IPS DF 6.9 (cell line): ENCODE measurements at regions not wholly inside any gene's neighbourhood (a gene's known extent, or its start where the extent isn't known, plus 50 kb on each side); places are given as distances from the start of the nearest gene placed in this dataset.
A peak's percentile ranks its signal among the peaks of the same experiment; 100 is the strongest.
"Not testable (repeated sequence)": the region's sequence is repeated elsewhere in the genome, so short reads cannot be mapped to it uniquely, and the experiment has no call there.

Source experiments
- DNase-seq: peaks from one replicate; pipeline ENCODE4 v3.0.0-alpha.2; 2013; ENCODE audit warnings: low read depth, low spot score
- H3K27ac ChIP-seq: one replicate; pipeline ENCODE4 v1.5.1; 2013; ENCODE audit warnings: low read length, control low read depth
- H3K27me3 ChIP-seq: 2 replicates; pipeline ENCODE4 v1.6.1; 2013; ENCODE audit warnings: mild to moderate bottlenecking, low read length; ENCODE audit not compliant: control insufficient read depth, insufficient read depth
- H3K36me3 ChIP-seq: 2 replicates; pipeline ENCODE4 v1.6.1; 2013; ENCODE audit warnings: low read length; ENCODE audit not compliant: control insufficient read depth, insufficient read depth
- H3K4me1 ChIP-seq: 2 replicates; pipeline ENCODE4 v1.6.1; 2013; ENCODE audit warnings: low read length; ENCODE audit not compliant: control insufficient read depth, insufficient read depth
- H3K4me3 ChIP-seq: 2 replicates; pipeline ENCODE4 v1.5.1; 2013; ENCODE audit warnings: mild to moderate bottlenecking, low read length
- H3K9me3 ChIP-seq: 2 replicates; pipeline ENCODE4 v1.6.1; 2013; ENCODE audit warnings: low read length, inconsistent platforms; ENCODE audit not compliant: control insufficient read depth, insufficient read depth
- WGBS: extraction: QIAGEN DNeasy Blood & Tissue Kit; methylation state at CpG from one replicate; pipeline ENCODE4 v1.1.7; 2013; ENCODE audit warnings: mixed read lengths, missing lambda C conversion rate; ENCODE audit not compliant: insufficient read length, insufficient coverage; 5-methylcytosine and 5-hydroxymethylcytosine counted together

DNA sequence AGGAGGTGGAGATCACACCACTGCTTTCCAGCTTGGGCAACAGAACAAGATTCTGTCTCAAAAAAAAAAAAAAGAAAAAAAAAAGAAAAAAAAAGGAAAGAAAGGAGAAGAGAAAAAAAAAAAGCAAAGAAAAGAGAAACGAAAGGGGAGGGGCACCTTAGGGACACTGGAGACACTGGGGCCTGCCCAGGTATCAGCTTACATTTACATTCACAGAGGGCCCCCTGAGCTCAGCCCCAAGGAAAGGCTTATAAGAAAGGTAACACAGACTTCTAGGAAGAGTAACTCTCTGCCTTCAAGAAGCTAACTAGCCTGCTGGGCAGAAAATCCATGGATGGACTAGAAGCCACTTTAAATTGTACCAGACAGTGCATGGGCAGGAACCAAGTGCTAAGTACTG lies 108.8 kb downstream of the NPY start:
- no peaks in the 10 kb centered on the region for H3K27me3 ChIP-seq
- no CpG with 5 or more reads among the region's 1 CpG for WGBS
- no peaks in the 10 kb centered on the region for H3K36me3 ChIP-seq
- H3K9me3 ChIP-seq = no peaks in the 10 kb centered on the region
- DNase-seq = no peak
- H3K4me3 ChIP-seq = no peak overlapping the region
- H3K27ac ChIP-seq = no peak overlapping the region
- H3K4me1 ChIP-seq = peaks cover 14% of the 10 kb centered on the region

DNA sequence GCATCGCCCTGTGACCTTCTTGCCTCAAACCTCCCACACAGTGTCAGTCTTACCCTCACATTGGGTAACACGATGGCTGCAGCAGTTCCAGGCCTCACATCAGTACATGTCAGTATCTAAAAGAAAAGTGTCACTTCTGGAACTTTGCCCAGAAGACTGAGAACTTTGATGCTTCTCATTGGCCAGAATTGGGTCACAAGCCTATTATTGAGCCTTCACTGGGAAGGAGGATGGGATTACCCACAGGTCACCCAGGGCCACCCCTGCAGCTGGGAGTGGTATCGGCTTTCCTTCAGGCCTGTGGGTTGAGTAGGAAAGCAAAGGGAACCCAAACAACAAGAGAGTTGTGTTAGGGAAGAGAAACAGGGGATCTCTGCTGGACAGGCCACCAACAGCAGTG lies 111.5 kb downstream of the NPY start:
- no CpG with 5 or more reads among the region's 3 CpGs for whole genome bisulfite sequencing
- Histone ChIP-seq H3K4me1 (peaks cover 12% of the 10 kb centered on the region), H3K27ac (no peak overlapping the region), H3K36me3 (no peaks in the 10 kb centered on the region; the same call in 1 of the 2 replicates), H3K27me3 (no peaks in the 10 kb centered on the region), H3K9me3 (no peaks in the 10 kb centered on the region), H3K4me3 (no peak overlapping the region; the same call in 1 of the 2 replicates)
- no peak for DNase-seq

- peak overlapping the region; percentile 56; the same call in 1 of the 2 replicates for H3K4me3 ChIP-seq
- peaks cover 10% of the 10 kb centered on the region for H3K4me1 ChIP-seq
- H3K27ac ChIP-seq, H3K9me3 ChIP-seq, H3K36me3 ChIP-seq, H3K27me3 ChIP-seq, DNase-seq: not testable (repeated sequence)
- no CpG with 5 or more reads among the region's 13 CpGs for WGBS
Observed at GRCh38 chr7:24396387-24396786, 112.4 kb downstream of the NPY start.

DNA sequence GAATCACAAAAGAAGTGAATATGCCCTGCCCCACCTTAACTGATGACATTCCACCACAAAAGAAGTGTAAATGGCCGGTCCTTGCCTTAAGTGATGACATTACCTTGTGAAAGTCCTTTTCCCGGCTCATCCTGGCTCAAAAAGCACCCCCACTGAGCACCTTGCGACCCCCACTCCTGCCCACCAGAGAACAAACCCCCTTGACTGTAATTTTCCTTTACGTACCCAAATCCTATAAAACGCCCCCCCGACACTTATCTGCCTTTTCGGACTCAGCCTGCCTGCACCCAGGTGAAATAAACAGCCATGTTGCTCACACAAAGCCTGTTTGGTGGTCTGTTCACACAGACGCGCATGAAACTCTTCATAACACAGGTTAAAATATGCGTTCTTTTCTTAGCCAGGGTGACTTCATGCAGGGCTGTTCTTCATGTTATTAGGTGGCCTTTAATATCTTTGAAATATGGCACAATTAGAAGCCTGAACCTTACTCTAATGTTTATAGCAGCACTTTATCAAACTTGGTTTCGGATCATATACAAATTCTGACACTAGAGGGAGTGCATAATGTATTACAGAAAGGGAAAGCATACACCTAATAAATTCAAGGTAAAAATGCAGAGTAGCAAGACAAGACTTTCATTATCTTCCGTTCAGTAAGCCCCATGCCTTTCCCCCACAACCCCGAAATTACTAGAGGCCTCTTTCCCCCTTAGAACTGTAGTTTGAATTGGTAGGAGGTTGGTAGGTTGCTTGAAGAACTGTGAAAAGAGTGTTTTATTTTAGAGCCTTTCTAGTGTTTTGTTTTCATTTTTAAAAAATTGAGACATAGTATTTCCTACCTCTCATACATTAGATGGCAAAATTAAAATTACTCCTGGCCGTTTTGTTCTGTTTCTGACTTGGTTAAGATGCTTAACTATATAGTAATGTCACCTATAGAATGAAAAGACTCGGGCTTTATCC lies 117.9 kb downstream of the NPY start:
- DNase-seq = no peak
- no CpG with 5 or more reads among the region's 15 CpGs for WGBS
- peak overlapping the region; percentile 62; the same call in 1 of the 2 replicates for H3K4me3 ChIP-seq
- peaks cover 8% of the 10 kb centered on the region; the same call in 1 of the 2 replicates for H3K4me1 ChIP-seq
- no peak overlapping the region for H3K27ac ChIP-seq
- H3K36me3 ChIP-seq = peaks cover 20% of the 10 kb centered on the region
- H3K27me3 ChIP-seq = no peaks in the 10 kb centered on the region
- no peaks in the 10 kb centered on the region for H3K9me3 ChIP-seq

DNA sequence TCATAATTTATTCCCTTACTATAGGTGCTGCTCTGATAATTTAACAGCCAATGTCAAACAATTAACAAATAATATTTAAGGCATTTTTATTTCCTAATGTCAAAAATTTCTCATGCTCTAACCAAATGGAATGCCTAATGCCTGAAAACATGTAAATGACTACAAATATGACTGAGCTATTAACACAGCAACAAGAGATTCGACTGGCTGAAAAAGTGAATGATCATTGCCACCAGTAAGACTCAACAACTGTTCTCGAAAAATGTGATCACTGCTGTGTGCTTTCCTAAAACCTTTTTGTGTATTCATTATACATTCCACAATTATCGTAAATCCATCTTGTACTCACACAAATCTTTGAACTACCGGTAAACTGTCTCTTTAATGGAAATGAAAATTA lies 118.7 kb downstream of the NPY start:
- Histone ChIP-seq H3K27me3 (no peaks in the 10 kb centered on the region), H3K36me3 (peaks cover 20% of the 10 kb centered on the region), H3K4me1 (peaks cover 8% of the 10 kb centered on the region; the same call in 1 of the 2 replicates), H3K9me3 (no peaks in the 10 kb centered on the region), H3K4me3 (peak overlapping the region; percentile 13; the same call in 1 of the 2 replicates), H3K27ac (no peak overlapping the region)
- no CpG with 5 or more reads among the region's 4 CpGs for WGBS
- no peak for DNase-seq

DNA sequence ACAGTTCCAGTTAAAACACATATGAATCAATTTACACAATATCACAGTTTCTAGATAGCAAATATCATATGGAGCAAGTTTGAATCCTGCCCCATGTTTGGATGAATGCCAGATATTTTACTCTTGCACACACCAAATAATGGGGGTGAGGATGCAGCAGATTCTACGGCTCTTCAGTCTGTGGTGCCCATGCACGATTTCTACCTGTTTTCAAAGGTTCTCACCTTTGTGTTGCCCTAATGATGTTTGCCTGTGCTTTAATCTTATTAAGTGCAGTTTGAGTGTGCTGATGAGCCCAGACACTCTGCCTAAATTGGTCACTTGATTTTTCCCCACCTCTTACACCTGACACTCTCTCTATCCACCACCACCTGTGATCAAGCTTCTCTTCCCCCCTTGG lies 119.6 kb downstream of the NPY start:
- no peak overlapping the region for H3K27ac ChIP-seq
- no peaks in the 10 kb centered on the region for H3K27me3 ChIP-seq
- peaks cover 8% of the 10 kb centered on the region; the same call in 1 of the 2 replicates for H3K4me1 ChIP-seq
- peaks cover 20% of the 10 kb centered on the region for H3K36me3 ChIP-seq
- no peak for DNase-seq
- WGBS = no CpG with 5 or more reads among the region's 2 CpGs
- no peak overlapping the region for H3K4me3 ChIP-seq
- no peaks in the 10 kb centered on the region for H3K9me3 ChIP-seq

GRCh38 chr7:24404315-24404714 lies 120.3 kb downstream of the NPY start:
- Histone ChIP-seq H3K27ac (no peak overlapping the region), H3K4me3 (no peak overlapping the region), H3K27me3 (no peaks in the 10 kb centered on the region), H3K4me1 (peaks cover 8% of the 10 kb centered on the region; the same call in 1 of the 2 replicates), H3K9me3 (no peaks in the 10 kb centered on the region), H3K36me3 (peaks cover 20% of the 10 kb centered on the region)
- no peak for DNase-seq
- no CpG with 5 or more reads among the region's 6 CpGs for WGBS

- DNase-seq = no peak
- Histone ChIP-seq H3K27ac (no peak overlapping the region), H3K27me3 (no peaks in the 10 kb centered on the region), H3K4me3 (no peak overlapping the region), H3K36me3 (peaks cover 20% of the 10 kb centered on the region), H3K4me1 (peaks cover 8% of the 10 kb centered on the region; the same call in 1 of the 2 replicates), H3K9me3 (no peaks in the 10 kb centered on the region)
Observed at GRCh38 chr7:24405002-24405401, 121.0 kb downstream of the NPY start.

- H3K27ac ChIP-seq = no peak overlapping the region
- no peaks in the 10 kb centered on the region for H3K9me3 ChIP-seq
- no peaks in the 10 kb centered on the region for H3K27me3 ChIP-seq
- H3K4me1 ChIP-seq = peaks cover 8% of the 10 kb centered on the region; the same call in 1 of the 2 replicates
- H3K36me3 ChIP-seq = peaks cover 20% of the 10 kb centered on the region
- DNase-seq = no peak
- H3K4me3 ChIP-seq = no peak overlapping the region
- WGBS = no CpG with 5 or more reads among the region's 4 CpGs
Observed at GRCh38 chr7:24406053-24406788, 122.2 kb downstream of the NPY start.

GRCh38 chr7:24406789-24407299 lies 122.9 kb downstream of the NPY start:
- H3K4me1 ChIP-seq = peaks cover 8% of the 10 kb centered on the region; the same call in 1 of the 2 replicates
- no peak overlapping the region for H3K27ac ChIP-seq
- H3K4me3 ChIP-seq = no peak overlapping the region
- no peaks in the 10 kb centered on the region for H3K9me3 ChIP-seq
- peaks cover 19% of the 10 kb centered on the region for H3K36me3 ChIP-seq
- no peaks in the 10 kb centered on the region for H3K27me3 ChIP-seq
- no peak for DNase-seq
- no CpG with 5 or more reads among the region's 3 CpGs for WGBS
